Thyroid gland (tissue), 4 donors: ENCODE measurements at regions not wholly inside any gene's neighbourhood (a gene's known extent, or its start where the extent isn't known, plus 50 kb on each side); places are given as distances from the start of the nearest gene placed in this dataset.

ENCODE experiments used
- POLR2A ChIP-seq, 2 donors: fragments of 450-650 bp; IDR thresholded peaks; one replicate each; pipeline ENCODE4 v1.6.1; 2017; ENCODE audit warnings: antibody characterized with exemption in 2 of 2, mild to moderate bottlenecking in 2 of 2, moderate library complexity in 1 of 2
- TF ChIP-seq, protein P1 (sequence below), 6 experiments: fragments of 200-600 bp in 3 of 6; fragments of 450-650 bp in 3 of 6; sonication (generic) in 3 of 6; IDR thresholded peaks; one replicate each; pipeline ENCODE4 v1.5.1; 2016 to 2019; ENCODE audit warnings: antibody characterized with exemption in 6 of 6, mild to moderate bottlenecking in 2 of 6, inconsistent platforms in 1 of 6, moderate library complexity in 1 of 6

DNA sequence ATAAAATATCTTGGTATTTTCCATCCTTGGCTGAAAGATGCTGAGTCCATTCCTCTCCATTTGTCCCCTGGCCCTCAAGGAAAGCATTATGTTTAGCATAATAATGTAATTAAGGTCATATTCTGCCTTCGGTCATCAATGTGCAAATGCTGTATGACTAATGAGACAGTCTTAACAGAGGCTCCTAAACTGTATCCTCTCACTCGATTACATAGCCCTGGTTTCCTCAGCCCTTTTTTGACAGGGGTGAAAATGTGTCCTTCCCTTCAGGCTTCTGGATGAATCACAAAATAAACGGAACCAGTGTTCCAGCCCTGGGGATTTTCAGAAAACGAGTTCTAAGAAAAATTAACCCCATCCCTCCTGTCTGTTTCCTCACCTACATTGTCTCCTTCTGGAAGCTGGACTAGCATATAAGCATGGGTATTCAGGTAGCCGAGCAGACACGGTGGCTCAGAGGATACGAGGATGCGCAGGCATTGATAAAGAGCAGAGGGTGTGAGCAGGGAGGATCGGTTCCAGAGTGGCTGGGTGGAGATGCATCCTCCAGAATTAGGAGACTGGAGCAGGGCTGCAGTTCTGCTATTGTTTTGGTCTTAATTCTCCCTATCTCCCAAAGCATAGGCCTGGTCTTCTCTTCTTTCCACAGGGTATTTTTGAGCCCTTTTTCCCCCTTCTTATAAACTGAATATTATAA, 742.9 kb downstream of the TLR4 start:
- TF ChIP-seq, protein P1, sequence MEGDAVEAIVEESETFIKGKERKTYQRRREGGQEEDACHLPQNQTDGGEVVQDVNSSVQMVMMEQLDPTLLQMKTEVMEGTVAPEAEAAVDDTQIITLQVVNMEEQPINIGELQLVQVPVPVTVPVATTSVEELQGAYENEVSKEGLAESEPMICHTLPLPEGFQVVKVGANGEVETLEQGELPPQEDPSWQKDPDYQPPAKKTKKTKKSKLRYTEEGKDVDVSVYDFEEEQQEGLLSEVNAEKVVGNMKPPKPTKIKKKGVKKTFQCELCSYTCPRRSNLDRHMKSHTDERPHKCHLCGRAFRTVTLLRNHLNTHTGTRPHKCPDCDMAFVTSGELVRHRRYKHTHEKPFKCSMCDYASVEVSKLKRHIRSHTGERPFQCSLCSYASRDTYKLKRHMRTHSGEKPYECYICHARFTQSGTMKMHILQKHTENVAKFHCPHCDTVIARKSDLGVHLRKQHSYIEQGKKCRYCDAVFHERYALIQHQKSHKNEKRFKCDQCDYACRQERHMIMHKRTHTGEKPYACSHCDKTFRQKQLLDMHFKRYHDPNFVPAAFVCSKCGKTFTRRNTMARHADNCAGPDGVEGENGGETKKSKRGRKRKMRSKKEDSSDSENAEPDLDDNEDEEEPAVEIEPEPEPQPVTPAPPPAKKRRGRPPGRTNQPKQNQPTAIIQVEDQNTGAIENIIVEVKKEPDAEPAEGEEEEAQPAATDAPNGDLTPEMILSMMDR (IDR thresholded peaks at IDR 0.05) = no peak
- TF ChIP-seq POLR2A (IDR thresholded peaks at IDR 0.05) = no peak
